HEK293 (cell line): ENCODE measurements at regions not wholly inside any gene's neighbourhood (a gene's known extent, or its start where the extent isn't known, plus 50 kb on each side); places are given as distances from the start of the nearest gene placed in this dataset.

Source experiments
- CTCF ChIA-PET: fragments of 350-600 bp; formaldehyde crosslinking; extraction: SDS; loops from one replicate; lab custom pipeline; 2021; ENCODE audit warnings: antibody characterized with exemption; lab: Yijun Ruan, JAX
- POLR2A ChIA-PET: fragments of 300-600 bp; formaldehyde crosslinking; extraction: SDS; loops from one replicate; lab custom pipeline; 2020; ENCODE audit warnings: antibody characterized with exemption, inconsistent platforms; lab: Yijun Ruan, JAX
- H3K27ac ChIP-seq: fragments of 200-500 bp; sonication (Bioruptor generic); 2 replicates; pipeline ENCODE4 v1.5.1; 2014; ENCODE audit warnings: low read depth, low read length, control low read depth, inconsistent platforms; ENCODE audit errors: extremely low read depth
- H3K36me3 ChIP-seq, 2 experiments: fragments of 200-500 bp in 1 of 2; sonication (Bioruptor generic) in 1 of 2; 1 replicate in 1 of 2; 2 replicates in 1 of 2; pipeline ENCODE4 v1.5.1; 2014 to 2017; ENCODE audit warnings: inconsistent platforms in 2 of 2, low read length in 2 of 2; ENCODE audit not compliant: control insufficient read depth in 2 of 2, insufficient read depth in 1 of 2
- H3K4me1 ChIP-seq: fragments of 200-500 bp; sonication (Bioruptor generic); 2 replicates; pipeline ENCODE4 v1.5.1; 2014; ENCODE audit warnings: mild to moderate bottlenecking, low read length, inconsistent platforms; ENCODE audit not compliant: control insufficient read depth, insufficient read depth
- H3K4me3 ChIP-seq: 2 replicates; pipeline ENCODE4 v1.5.1; 2011; ENCODE audit warnings: low read depth, mild to moderate bottlenecking, control low read depth, low read length, moderate library complexity
- H3K9me3 ChIP-seq: fragments of 200-500 bp; sonication (Bioruptor generic); 2 replicates; pipeline ENCODE4 v1.5.1; 2014; ENCODE audit warnings: low read depth, low read length, inconsistent platforms; ENCODE audit not compliant: control insufficient read depth, insufficient read depth
- ELK4 ChIP-seq: IDR thresholded peaks from 2 replicates; pipeline ENCODE4 v1.6.1; 2011; ENCODE audit warnings: mild to moderate bottlenecking, low read depth, low read length, borderline replicate concordance
- GLI2 ChIP-seq: fragments of 450-650 bp; formaldehyde crosslinking; IDR thresholded peaks from 2 replicates; pipeline ENCODE4; 2017; ENCODE audit warnings: missing biosample characterization, missing genetic modification characterization, low read depth, borderline replicate concordance
- IKZF3 ChIP-seq: fragments of 450-650 bp; IDR thresholded peaks from 2 replicates; pipeline ENCODE4 v1.5.0; 2018; ENCODE audit warnings: missing biosample characterization, mild to moderate bottlenecking, missing genetic modification characterization, moderate library complexity
- KLF1 ChIP-seq: fragments of 450-650 bp; formaldehyde crosslinking; IDR thresholded peaks from 2 replicates; pipeline ENCODE4 v1.5.1; 2016; ENCODE audit warnings: missing biosample characterization, missing genetic modification characterization
- PATZ1 ChIP-seq: fragments of 450-650 bp; formaldehyde crosslinking; IDR thresholded peaks from 2 replicates; pipeline ENCODE4 v1.5.1; 2016; ENCODE audit warnings: missing biosample characterization, missing genetic modification characterization
- TRIM28 ChIP-seq: IDR thresholded peaks from 2 replicates; pipeline ENCODE4 v1.6.1; 2011; ENCODE audit warnings: low read length, control low read depth, borderline replicate concordance
- ZNF146 ChIP-seq: fragments of 450-650 bp; formaldehyde crosslinking; IDR thresholded peaks from 2 replicates; pipeline ENCODE4 v1.5.1; 2016; ENCODE audit warnings: missing biosample characterization, missing genetic modification characterization
- ZNF202 ChIP-seq: fragments of 450-650 bp; formaldehyde crosslinking; IDR thresholded peaks from 2 replicates; pipeline ENCODE4 v1.5.1; 2016; ENCODE audit warnings: missing biosample characterization, missing genetic modification characterization, borderline replicate concordance
- ZNF211 ChIP-seq: fragments of 450-650 bp; formaldehyde crosslinking; IDR thresholded peaks from 2 replicates; pipeline ENCODE4 v1.5.1; 2016; ENCODE audit warnings: low read depth, missing biosample characterization, missing genetic modification characterization
- ZNF214 ChIP-seq: fragments of 450-650 bp; formaldehyde crosslinking; IDR thresholded peaks from 2 replicates; pipeline ENCODE4 v1.5.1; 2017; ENCODE audit warnings: missing biosample characterization, mild to moderate bottlenecking, missing genetic modification characterization, borderline replicate concordance
- ZNF221 ChIP-seq: fragments of 450-650 bp; formaldehyde crosslinking; IDR thresholded peaks from 2 replicates; pipeline ENCODE4 v1.5.1; 2017; ENCODE audit warnings: missing biosample characterization, missing genetic modification characterization, borderline replicate concordance
- ZNF23 ChIP-seq: fragments of 450-650 bp; formaldehyde crosslinking; IDR thresholded peaks from 2 replicates; pipeline ENCODE4 v1.5.1; 2016; ENCODE audit warnings: missing biosample characterization, missing genetic modification characterization, borderline replicate concordance
- ZNF335 ChIP-seq: fragments of 450-650 bp; formaldehyde crosslinking; conservative IDR thresholded peaks from 2 replicates; pipeline ENCODE4 v1.5.1; 2016; ENCODE audit warnings: missing biosample characterization, missing genetic modification characterization
- ZNF341 ChIP-seq: fragments of 450-650 bp; formaldehyde crosslinking; IDR thresholded peaks from 2 replicates; pipeline ENCODE4; 2016; ENCODE audit warnings: low read depth, missing biosample characterization, missing genetic modification characterization
- ZNF426 ChIP-seq: fragments of 450-650 bp; formaldehyde crosslinking; IDR thresholded peaks from 2 replicates; pipeline ENCODE4 v1.5.1; 2017; ENCODE audit warnings: missing biosample characterization, missing genetic modification characterization, mild to moderate bottlenecking, inconsistent platforms, moderate library complexity
- ZNF488 ChIP-seq: fragments of 450-650 bp; formaldehyde crosslinking; IDR thresholded peaks from 2 replicates; pipeline ENCODE4 v1.5.1; 2016; ENCODE audit warnings: missing biosample characterization, missing genetic modification characterization
- ZNF513 ChIP-seq: fragments of 450-650 bp; IDR thresholded peaks from 2 replicates; pipeline ENCODE4 v1.5.1; 2018; ENCODE audit warnings: missing biosample characterization, missing genetic modification characterization
- ZNF514 ChIP-seq: fragments of 450-650 bp; formaldehyde crosslinking; IDR thresholded peaks from 2 replicates; pipeline ENCODE4 v1.5.1; 2016; ENCODE audit warnings: missing biosample characterization, missing genetic modification characterization
- ZNF544 ChIP-seq: fragments of 450-650 bp; formaldehyde crosslinking; IDR thresholded peaks from 2 replicates; pipeline ENCODE4 v1.5.0; 2017; ENCODE audit warnings: missing biosample characterization, missing genetic modification characterization
- ZNF623 ChIP-seq: fragments of 450-650 bp; formaldehyde crosslinking; IDR thresholded peaks from 2 replicates; pipeline ENCODE4 v1.5.1; 2016; ENCODE audit warnings: missing biosample characterization, missing genetic modification characterization
- ZNF624 ChIP-seq: fragments of 450-650 bp; formaldehyde crosslinking; IDR thresholded peaks from 2 replicates; pipeline ENCODE4 v1.5.1; 2017; ENCODE audit warnings: missing biosample characterization, missing genetic modification characterization
- ZNF791 ChIP-seq: fragments of 450-650 bp; formaldehyde crosslinking; IDR thresholded peaks from 2 replicates; pipeline ENCODE4 v1.5.1; 2016; ENCODE audit warnings: missing biosample characterization, missing genetic modification characterization
- ZSCAN18 ChIP-seq: fragments of 450-650 bp; formaldehyde crosslinking; IDR thresholded peaks from 2 replicates; pipeline ENCODE4 v1.5.1; 2016; ENCODE audit warnings: missing biosample characterization, missing genetic modification characterization
- ZXDB ChIP-seq: fragments of 450-650 bp; formaldehyde crosslinking; IDR thresholded peaks from 2 replicates; pipeline ENCODE4 v1.5.1; 2016; ENCODE audit warnings: missing biosample characterization, missing genetic modification characterization

GRCh38 chr9:79014929-79015699 is 556.7 kb upstream of the TLE4 start:
- TF ChIP-seq ZNF211 (tag by site-specific recombination) (no peak), ZNF341 (tag by site-specific recombination) (no peak), ZNF624 (tag by site-specific recombination) (no peak), ZNF426 (no peak), ZNF544 (tag by site-specific recombination) (no peak), ZNF488 (no peak), ZNF202 (tag by site-specific recombination) (no peak), ZNF335 (tag by site-specific recombination) (no peak), PATZ1 (tag by site-specific recombination) (no peak), ZNF23 (no peak), IKZF3 (no peak), ZXDB (tag by site-specific recombination) (no peak)
- CTCF ChIA-PET, result no interaction called here
- H3K9me3 ChIP-seq, result no peaks in the 10 kb centered on the region
- no peaks in the 10 kb centered on the region for H3K36me3 ChIP-seq
- POLR2A ChIA-PET, result no interaction called here
- H3K27ac ChIP-seq, result no peak overlapping the region
- H3K4me3 ChIP-seq, result no peak overlapping the region
- H3K4me1 ChIP-seq, result no peaks in the 10 kb centered on the region

GRCh38 chr9:79015951-79016350 is 555.8 kb upstream of the TLE4 start:
- H3K4me1 ChIP-seq, result no peaks in the 10 kb centered on the region
- no peak overlapping the region for H3K4me3 ChIP-seq
- no peak overlapping the region for H3K27ac ChIP-seq
- no peaks in the 10 kb centered on the region for H3K9me3 ChIP-seq
- TF ChIP-seq ZNF624 (tag by site-specific recombination), result no peak
- POLR2A ChIA-PET, result no interaction called here
- CTCF ChIA-PET, result interaction anchor here (0.6 to 0.9 kb wide), 3 partner anchors 10 to 554 kb away, joined by 3 to 4 read pairs (median 3); no protein-coding TSS in a partner anchor
- no peaks in the 10 kb centered on the region for H3K36me3 ChIP-seq

- no peaks in the 10 kb centered on the region for H3K9me3 ChIP-seq
- H3K36me3 ChIP-seq, result no peaks in the 10 kb centered on the region
- ChIA-PET CTCF (no interaction called here), POLR2A (no interaction called here)
- no peaks in the 10 kb centered on the region for H3K4me1 ChIP-seq
- H3K4me3 ChIP-seq, result no peak overlapping the region
- H3K27ac ChIP-seq, result no peak overlapping the region
- TF ChIP-seq ZSCAN18 (tag by site-specific recombination) (no peak), ELK4 (no peak), KLF1 (tag by site-specific recombination) (no peak), ZNF221 (tag by site-specific recombination) (no peak), GLI2 (tag by site-specific recombination) (no peak), ZNF623 (tag by site-specific recombination) (no peak), ZNF514 (no peak), ZNF146 (tag by site-specific recombination) (no peak), ZNF513 (no peak), TRIM28 (no peak), ZNF791 (tag by site-specific recombination) (no peak), ZNF214 (no peak)
Measured at GRCh38 chr9:79020276-79020675, 551.5 kb upstream of the TLE4 start.
